H9 (cell line): ENCODE measurements at regions not wholly inside any gene's neighbourhood (a gene's known extent, or its start where the extent isn't known, plus 50 kb on each side); places are given as distances from the start of the nearest gene placed in this dataset.

ENCODE experiments used
- DNase-seq: peaks from one replicate; pipeline ENCODE4 v3.0.0-alpha.2; 2017
- H2AFZ ChIP-seq: one replicate; pipeline ENCODE4 v1.6.1; 2013; ENCODE audit warnings: mild to moderate bottlenecking, low read length, control low read depth, moderate library complexity
- H2AK5ac ChIP-seq: 2 replicates; pipeline ENCODE4 v1.6.1; 2013; ENCODE audit warnings: low read length, control low read depth, mixed read lengths; ENCODE audit not compliant: insufficient read length
- H2BK120ac ChIP-seq: one replicate; pipeline ENCODE4 v1.6.1; 2013; ENCODE audit warnings: low read depth, mild to moderate bottlenecking, low read length, control low read depth, inconsistent platforms; ENCODE audit not compliant: poor library complexity, severe bottlenecking
- H2BK12ac ChIP-seq: 2 replicates; pipeline ENCODE4 v1.6.1; 2013; ENCODE audit warnings: low read length, control low read depth, mixed read lengths, low read depth; ENCODE audit not compliant: insufficient read length
- H2BK15ac ChIP-seq: 2 replicates; pipeline ENCODE4 v1.6.1; 2013; ENCODE audit warnings: low read depth, low read length, control low read depth
- H2BK20ac ChIP-seq: one replicate; pipeline ENCODE4 v1.6.1; 2013; ENCODE audit warnings: low read depth, mild to moderate bottlenecking, low read length, control low read depth, inconsistent platforms; ENCODE audit not compliant: poor library complexity, severe bottlenecking
- H2BK5ac ChIP-seq: 2 replicates; pipeline ENCODE4 v1.6.1; 2013; ENCODE audit warnings: low read length, control low read depth, mixed read lengths; ENCODE audit not compliant: insufficient read length
- H3K14ac ChIP-seq: 2 replicates; pipeline ENCODE4 v1.6.1; 2013; ENCODE audit warnings: low read length, control low read depth; ENCODE audit not compliant: insufficient read depth
- H3K18ac ChIP-seq: 2 replicates; pipeline ENCODE4 v1.6.1; 2013; ENCODE audit warnings: low read depth, mild to moderate bottlenecking, mixed read lengths, low read length, control low read depth; ENCODE audit not compliant: insufficient read length
- H3K23ac ChIP-seq: 2 replicates; pipeline ENCODE4 v1.6.1; 2013; ENCODE audit warnings: low read length, control low read depth, mixed read lengths, low read depth; ENCODE audit not compliant: insufficient read length
- H3K23me2 ChIP-seq: 2 replicates; pipeline ENCODE4 v1.6.1; 2013; ENCODE audit warnings: low read depth, mild to moderate bottlenecking, mixed read lengths, low read length, control low read depth; ENCODE audit not compliant: insufficient read length, poor library complexity, severe bottlenecking
- H3K27ac ChIP-seq: 2 replicates; pipeline ENCODE4 v1.5.1; 2013; ENCODE audit warnings: low read length, control low read depth, mixed read lengths, low read depth; ENCODE audit not compliant: insufficient read length
- H3K27me3 ChIP-seq: 2 replicates; pipeline ENCODE4 v1.6.1; 2013; ENCODE audit warnings: low read length, control low read depth, inconsistent platforms; ENCODE audit not compliant: insufficient read depth
- H3K4ac ChIP-seq: 2 replicates; pipeline ENCODE4 v1.6.1; 2013; ENCODE audit warnings: low read depth, mild to moderate bottlenecking, control low read depth, inconsistent platforms, low read length, moderate library complexity
- H3K4me1 ChIP-seq: 2 replicates; pipeline ENCODE4 v1.6.1; 2013; ENCODE audit warnings: low read length, control low read depth, inconsistent platforms; ENCODE audit not compliant: insufficient read depth
- H3K4me2 ChIP-seq: 2 replicates; pipeline ENCODE4 v1.6.1; 2013; ENCODE audit warnings: low read length, control low read depth, mixed read lengths; ENCODE audit not compliant: insufficient read length, insufficient read depth
- H3K56ac ChIP-seq: 2 replicates; pipeline ENCODE4 v1.6.1; 2013; ENCODE audit warnings: low read depth, mild to moderate bottlenecking, mixed read lengths, low read length, control low read depth; ENCODE audit not compliant: insufficient read length
- H3K79me1 ChIP-seq: 2 replicates; pipeline ENCODE4 v1.6.1; 2013; ENCODE audit warnings: low read depth, mild to moderate bottlenecking, moderate library complexity, low read length, control low read depth, inconsistent platforms; ENCODE audit not compliant: insufficient read depth, poor library complexity, severe bottlenecking
- H3K79me2 ChIP-seq: 2 replicates; pipeline ENCODE4 v1.6.1; 2013; ENCODE audit warnings: low read length, control low read depth, inconsistent platforms; ENCODE audit not compliant: insufficient read depth
- H3K9ac ChIP-seq: 2 replicates; pipeline ENCODE4 v1.6.1; 2013; ENCODE audit warnings: low read length, control low read depth, mixed read lengths; ENCODE audit not compliant: insufficient read length; ENCODE audit errors: extremely low read depth
- H3K9me3 ChIP-seq: one replicate; pipeline ENCODE4 v1.6.1; 2013; ENCODE audit warnings: low read depth, low read length, inconsistent platforms; ENCODE audit not compliant: control insufficient read depth
- H3T11ph ChIP-seq: one replicate; pipeline ENCODE4 v1.6.1; 2013; ENCODE audit warnings: mild to moderate bottlenecking, low read length, control low read depth, inconsistent platforms
- H4K20me1 ChIP-seq: one replicate; pipeline ENCODE4 v1.6.1; 2013; ENCODE audit not compliant: control insufficient read depth, insufficient read length, insufficient read depth
- H4K5ac ChIP-seq: 2 replicates; pipeline ENCODE4 v1.6.1; 2013; ENCODE audit warnings: low read depth, mild to moderate bottlenecking, mixed read lengths, low read length, control low read depth; ENCODE audit not compliant: insufficient read length
- H4K8ac ChIP-seq: replicated peaks from 2 replicates; pipeline ENCODE4 v1.6.1; 2013; ENCODE audit warnings: low read length, control low read depth, mixed read lengths, low read depth; ENCODE audit not compliant: insufficient read length
- H4K91ac ChIP-seq: 2 replicates; pipeline ENCODE4 v1.6.1; 2013; ENCODE audit warnings: low read depth, mild to moderate bottlenecking, moderate library complexity, mixed read lengths, low read length, control low read depth; ENCODE audit not compliant: insufficient read length
- H3K27ac Mint-ChIP-seq, 3 experiments: 2 replicates in 2 of 3; 3 replicates in 1 of 3; pipeline ENCODE4 v1.8.0; 2020 to 2021; ENCODE audit warnings: mixed read lengths in 3 of 3, mild to moderate bottlenecking in 1 of 3, moderate library complexity in 1 of 3
- H3K27me3 Mint-ChIP-seq: 2 replicates; pipeline ENCODE4 v1.8.0; 2021; ENCODE audit warnings: low read depth, mild to moderate bottlenecking, moderate library complexity, mixed read lengths
- H3K36me3 Mint-ChIP-seq, 3 experiments: 2 replicates in 2 of 3; 3 replicates in 1 of 3; pipeline ENCODE4 v1.8.0; 2020 to 2021; ENCODE audit warnings: low read depth in 3 of 3, mixed read lengths in 3 of 3; ENCODE audit not compliant: insufficient read depth in 1 of 3
- H3K4me1 Mint-ChIP-seq, 2 experiments: 2 replicates each; pipeline ENCODE4 v1.8.0; 2020; ENCODE audit warnings: mixed read lengths in 2 of 2
- H3K4me3 Mint-ChIP-seq, 2 experiments: 2 replicates in 1 of 2; 3 replicates in 1 of 2; pipeline ENCODE4 v1.8.0; 2020 to 2021; ENCODE audit warnings: mild to moderate bottlenecking in 2 of 2, mixed read lengths in 2 of 2, moderate library complexity in 1 of 2
- H3K9me3 Mint-ChIP-seq, 2 experiments: 2 replicates in 1 of 2; 3 replicates in 1 of 2; pipeline ENCODE4 v1.8.0; 2020; ENCODE audit warnings: mild to moderate bottlenecking in 2 of 2, mixed read lengths in 2 of 2, moderate library complexity in 1 of 2
- WGBS: extraction: QIAGEN DNeasy Blood & Tissue Kit; methylation state at CpG from one replicate; pipeline ENCODE4 v1.1.7; 2013; ENCODE audit warnings: missing lambda C conversion rate, low lambda C conversion rate, mixed read lengths; ENCODE audit not compliant: insufficient read length; ENCODE audit errors: extremely low coverage; 5-methylcytosine and 5-hydroxymethylcytosine counted together
- TF ChIP-seq, protein P1 (sequence below): fragments of 200-600 bp; sonication (generic); conservative IDR thresholded peaks from 3 replicates; pipeline ENCODE4 v1.8.0; 2021; ENCODE audit warnings: antibody characterized with exemption, mild to moderate bottlenecking

DNA sequence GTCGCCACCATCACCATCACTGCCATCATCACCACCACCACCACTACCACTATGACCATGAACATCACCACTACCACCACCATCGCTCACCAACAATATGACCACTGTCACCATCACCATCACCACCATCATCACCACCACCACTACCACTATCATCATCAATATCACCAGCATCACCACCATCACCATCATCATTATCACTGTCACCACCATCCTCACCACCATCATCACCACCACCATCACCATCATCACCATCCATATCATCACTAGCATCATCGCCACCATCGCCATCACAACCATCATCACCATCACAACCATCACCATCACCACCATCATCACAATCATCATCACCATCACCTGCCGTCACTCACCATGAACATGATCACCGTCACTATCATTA lies 184.6 kb downstream of the SHANK2 start:
- Histone ChIP-seq H3K18ac (no peak overlapping the region), H3K27ac (no peak overlapping the region), H3K9me3 (no peaks in the 10 kb centered on the region), H2BK15ac (no peak overlapping the region), H3T11ph (no peak overlapping the region), H3K4ac (no peak overlapping the region), H3K9ac (no peak overlapping the region), H4K8ac (no peak overlapping the region), H3K27me3 (no peaks in the 10 kb centered on the region), H3K4me1 (no peaks in the 10 kb centered on the region), H3K23me2 (no peaks in the 10 kb centered on the region), H3K56ac (no peak overlapping the region), H4K5ac (no peak overlapping the region), H3K79me2 (no peaks in the 10 kb centered on the region), H2BK120ac (no peak overlapping the region), H2AFZ (no peak overlapping the region), H4K91ac (no peak overlapping the region), H3K4me2 (no peak overlapping the region), H3K14ac (no peak overlapping the region), H2BK12ac (no peak overlapping the region), H3K79me1 (no peaks in the 10 kb centered on the region), H4K20me1 (no peaks in the 10 kb centered on the region), H2BK5ac (no peak overlapping the region), H2AK5ac (no peak overlapping the region), H3K23ac (no peak overlapping the region), H2BK20ac (no peak overlapping the region)
- no peak overlapping the region for H3K4me3 Mint-ChIP-seq
- peaks cover 0 to 23% (median 9%) of the 10 kb centered on the region in 3 experiments; a peak in 5 of 7 replicates for H3K36me3 Mint-ChIP-seq
- no peak for DNase-seq
- H3K9me3 Mint-ChIP-seq = no peaks in the 10 kb centered on the region; a peak in 1 of 5 replicates
- H3K4me1 Mint-ChIP-seq = peaks cover 13% of the 10 kb centered on the region in 2 experiments
- TF ChIP-seq, protein P1, sequence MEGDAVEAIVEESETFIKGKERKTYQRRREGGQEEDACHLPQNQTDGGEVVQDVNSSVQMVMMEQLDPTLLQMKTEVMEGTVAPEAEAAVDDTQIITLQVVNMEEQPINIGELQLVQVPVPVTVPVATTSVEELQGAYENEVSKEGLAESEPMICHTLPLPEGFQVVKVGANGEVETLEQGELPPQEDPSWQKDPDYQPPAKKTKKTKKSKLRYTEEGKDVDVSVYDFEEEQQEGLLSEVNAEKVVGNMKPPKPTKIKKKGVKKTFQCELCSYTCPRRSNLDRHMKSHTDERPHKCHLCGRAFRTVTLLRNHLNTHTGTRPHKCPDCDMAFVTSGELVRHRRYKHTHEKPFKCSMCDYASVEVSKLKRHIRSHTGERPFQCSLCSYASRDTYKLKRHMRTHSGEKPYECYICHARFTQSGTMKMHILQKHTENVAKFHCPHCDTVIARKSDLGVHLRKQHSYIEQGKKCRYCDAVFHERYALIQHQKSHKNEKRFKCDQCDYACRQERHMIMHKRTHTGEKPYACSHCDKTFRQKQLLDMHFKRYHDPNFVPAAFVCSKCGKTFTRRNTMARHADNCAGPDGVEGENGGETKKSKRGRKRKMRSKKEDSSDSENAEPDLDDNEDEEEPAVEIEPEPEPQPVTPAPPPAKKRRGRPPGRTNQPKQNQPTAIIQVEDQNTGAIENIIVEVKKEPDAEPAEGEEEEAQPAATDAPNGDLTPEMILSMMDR = no peak
- H3K27me3 Mint-ChIP-seq = no peaks in the 10 kb centered on the region
- WGBS = 100% methylated on average over 2 of the region's 6 CpGs
- no peak overlapping the region for H3K27ac Mint-ChIP-seq
